ENCODE measurements at regions not wholly inside any gene's neighbourhood (a gene's known extent, or its start where the extent isn't known, plus 50 kb on each side); places are given as distances from the start of the nearest gene placed in this dataset.

DNA sequence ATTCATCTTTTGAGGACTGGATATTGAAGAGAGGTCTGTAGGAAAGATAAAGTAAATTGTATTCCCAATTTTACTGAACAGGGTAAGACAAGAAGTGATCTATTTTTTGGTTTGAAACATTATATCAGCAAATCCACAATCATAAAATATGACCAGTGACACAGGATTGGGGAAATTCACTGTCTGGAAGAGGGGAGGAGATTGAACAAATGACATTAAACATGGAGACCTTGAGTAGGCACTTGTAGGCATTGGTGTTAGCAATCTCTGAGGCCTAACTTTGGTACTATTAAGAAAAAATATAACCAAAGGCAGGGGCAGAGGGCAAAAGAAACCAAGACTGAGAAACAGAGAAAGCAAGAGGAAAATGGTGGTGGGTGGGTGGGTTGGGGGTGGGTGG lies 132.6 kb upstream of the TMEM161B start:
- TF ChIP-seq EZH2 (IDR thresholded peaks at IDR 0.05; ENCODE audit: low read depth, unreplicated experiment), result no peak
- TF ChIP-seq CTCF (conservative IDR thresholded peaks at IDR 0.05; ENCODE audit: low read depth in 2 of 2), result no peak
- TF ChIP-seq POLR2AphosphoS5 (IDR thresholded peaks at IDR 0.05; ENCODE audit: low read depth), result no peak

Data from GM23338 (cell line).